HG02642 (cell line): ENCODE measurements at regions not wholly inside any gene's neighbourhood (a gene's known extent, or its start where the extent isn't known, plus 50 kb on each side); places are given as distances from the start of the nearest gene placed in this dataset.

Experiments
- ATAC-seq: cut with Tn5 transposase; IDR thresholded peaks from one replicate; pipeline ENCODE4 v1.9.1; 2021; ENCODE audit warnings: mild to moderate bottlenecking; ENCODE audit not compliant: unreplicated experiment, poor library complexity

GRCh38 chr1:229040630-229041358 lies 230.1 kb upstream of the RAB4A start:
- no peak for ATAC-seq

- ATAC-seq = no peak
Observed at GRCh38 chr1:229041946-229042345, 229.0 kb upstream of the RAB4A start.

- ATAC-seq = no peak
Observed at GRCh38 chr1:229042482-229042881, 228.4 kb upstream of the RAB4A start.

- ATAC-seq = no peak
Observed at GRCh38 chr1:229043115-229043514, 227.8 kb upstream of the RAB4A start.

- no peak for ATAC-seq
Observed at GRCh38 chr1:229046251-229046853, 224.6 kb upstream of the RAB4A start.

- ATAC-seq = no peak
Observed at GRCh38 chr1:229047161-229047839, 223.6 kb upstream of the RAB4A start.

- no peak for ATAC-seq
Observed at GRCh38 chr1:229047840-229048620, 222.9 kb upstream of the RAB4A start.

GRCh38 chr1:229048896-229049295 lies 222.0 kb upstream of the RAB4A start:
- ATAC-seq = no peak

- no peak for ATAC-seq
Observed at GRCh38 chr1:229056046-229056445, 214.9 kb upstream of the RAB4A start.

GRCh38 chr1:229058111-229058561 lies 212.8 kb upstream of the RAB4A start:
- no peak for ATAC-seq

GRCh38 chr1:229058729-229059128 lies 212.2 kb upstream of the RAB4A start:
- ATAC-seq = no peak

- no peak for ATAC-seq
Observed at GRCh38 chr1:229059671-229060539, 211.0 kb upstream of the RAB4A start.

- no peak for ATAC-seq
Observed at GRCh38 chr1:229062135-229062534, 208.8 kb upstream of the RAB4A start.

GRCh38 chr1:229063154-229063773 lies 207.6 kb upstream of the RAB4A start:
- no peak for ATAC-seq

GRCh38 chr1:229064320-229065168 lies 206.4 kb upstream of the RAB4A start:
- ATAC-seq = no peak

- no peak for ATAC-seq
Observed at GRCh38 chr1:229065613-229066012, 205.3 kb upstream of the RAB4A start.

GRCh38 chr1:229066591-229066990 lies 204.3 kb upstream of the RAB4A start:
- ATAC-seq = no peak

- no peak for ATAC-seq
Observed at GRCh38 chr1:229067546-229067945, 203.4 kb upstream of the RAB4A start.
